IMR-90 (cell line): ENCODE measurements at regions not wholly inside any gene's neighbourhood (a gene's known extent, or its start where the extent isn't known, plus 50 kb on each side); places are given as distances from the start of the nearest gene placed in this dataset.

Experiments used
- ATAC-seq: fragments of 200-7000 bp; cut with Tn5 transposase; 2 replicates; pipeline ENCODE4 v1.9.1; 2020; ENCODE audit warnings: low read depth, mild to moderate bottlenecking, moderate library complexity
- BruUV-seq: library from RNA; stranded (reverse); fragments of 400-500 nt; replicated peaks from 2 replicates; lab custom pipeline; 2021; lab: Mats Ljungman, UMichigan
- CTCF ChIA-PET: fragments of 300-600 bp; formaldehyde crosslinking; extraction: SDS; loops from one replicate; lab custom pipeline; 2021; ENCODE audit warnings: antibody characterized with exemption; lab: Yijun Ruan, JAX
- POLR2A ChIA-PET: fragments of 300-600 bp; sonication (Branson Sonifier 250); formaldehyde crosslinking; loops from one replicate; lab custom pipeline; 2022; ENCODE audit warnings: antibody characterized with exemption; ENCODE audit not compliant: unreplicated experiment; lab: Charles Lee
- DNase-seq: peaks from one replicate; pipeline ENCODE4 v3.0.0; 2013
- H2AFZ ChIP-seq: replicated peaks from 2 replicates; pipeline ENCODE3; 2013; ENCODE audit warnings: low read length, mild to moderate bottlenecking; ENCODE audit not compliant: poor library complexity
- H2AK5ac ChIP-seq: 2 replicates; pipeline ENCODE4 v1.6.1; 2013; ENCODE audit warnings: low read depth, low read length, inconsistent platforms
- H2AK9ac ChIP-seq: replicated peaks from 2 replicates; pipeline ENCODE3; 2013; ENCODE audit warnings: mild to moderate bottlenecking, low read depth, low read length, moderate library complexity; ENCODE audit not compliant: poor library complexity
- H2BK120ac ChIP-seq: 2 replicates; pipeline ENCODE4 v1.6.1; 2013; ENCODE audit warnings: low read depth, low read length, inconsistent platforms
- H2BK15ac ChIP-seq: 3 replicates; pipeline ENCODE4 v1.6.1; 2013; ENCODE audit warnings: low read depth, low read length, inconsistent platforms
- H2BK20ac ChIP-seq: 2 replicates; pipeline ENCODE4 v1.6.1; 2013; ENCODE audit warnings: low read depth, mild to moderate bottlenecking, inconsistent platforms, low read length, moderate library complexity
- H2BK5ac ChIP-seq: 2 replicates; pipeline ENCODE4 v1.6.1; 2013; ENCODE audit warnings: mild to moderate bottlenecking, low read depth, low read length, inconsistent platforms; ENCODE audit not compliant: poor library complexity, severe bottlenecking
- H3K14ac ChIP-seq: replicated peaks from 2 replicates; pipeline ENCODE4 v1.6.1; 2013; ENCODE audit warnings: low read depth, low read length, inconsistent platforms
- H3K18ac ChIP-seq: 2 replicates; pipeline ENCODE4 v1.6.1; 2013; ENCODE audit warnings: low read depth, low read length, control low read depth
- H3K23ac ChIP-seq: 2 replicates; pipeline ENCODE4 v1.6.1; 2013; ENCODE audit warnings: low read depth, low read length, inconsistent platforms
- H3K27ac ChIP-seq: 2 replicates; pipeline ENCODE4 v1.5.1; 2013; ENCODE audit warnings: mild to moderate bottlenecking, control low read depth, low read length; ENCODE audit not compliant: insufficient read depth
- H3K27me3 ChIP-seq: 2 replicates; pipeline ENCODE4 v1.6.1; 2013; ENCODE audit warnings: low read length; ENCODE audit not compliant: control insufficient read depth, insufficient read depth
- H3K36me3 ChIP-seq: 2 replicates; pipeline ENCODE4 v1.6.1; 2013; ENCODE audit warnings: low read length, mixed read lengths; ENCODE audit not compliant: control insufficient read depth, insufficient read depth
- H3K4ac ChIP-seq: 2 replicates; pipeline ENCODE4 v1.6.1; 2013; ENCODE audit warnings: low read depth, low read length, inconsistent platforms
- H3K4me1 ChIP-seq: 2 replicates; pipeline ENCODE4 v1.6.1; 2013; ENCODE audit warnings: low read length, mixed read lengths; ENCODE audit not compliant: control insufficient read depth, insufficient read depth
- H3K4me2 ChIP-seq: 2 replicates; pipeline ENCODE4 v1.6.1; 2013; ENCODE audit warnings: low read depth, mild to moderate bottlenecking, control low read depth, low read length, moderate library complexity
- H3K4me3 ChIP-seq: 2 replicates; pipeline ENCODE4 v1.5.1; 2013; ENCODE audit warnings: low read depth, mild to moderate bottlenecking, control low read depth, low read length, moderate library complexity; ENCODE audit not compliant: insufficient read depth
- H3K56ac ChIP-seq: 2 replicates; pipeline ENCODE4 v1.6.1; 2013; ENCODE audit warnings: low read length, inconsistent platforms; ENCODE audit not compliant: insufficient read depth; ENCODE audit errors: extremely low read depth
- H3K79me1 ChIP-seq, 2 experiments: 2 replicates each; pipeline ENCODE4 v1.6.1; 2013; ENCODE audit warnings: low read length in 2 of 2, inconsistent platforms in 1 of 2, low read depth in 1 of 2
- H3K9ac ChIP-seq: 2 replicates; pipeline ENCODE4 v1.6.1; 2013; ENCODE audit warnings: low read depth, low read length, control low read depth
- H3K9me1 ChIP-seq: 2 replicates; pipeline ENCODE4 v1.6.1; 2013; ENCODE audit warnings: low read length, inconsistent platforms; ENCODE audit not compliant: insufficient read depth
- H3K9me3 ChIP-seq: 2 replicates; pipeline ENCODE4 v1.6.1; 2013; ENCODE audit warnings: low read length; ENCODE audit not compliant: control insufficient read depth, insufficient read depth
- H4K20me1 ChIP-seq: 2 replicates; pipeline ENCODE4 v1.6.1; 2013; ENCODE audit warnings: low read length, inconsistent platforms; ENCODE audit not compliant: insufficient read depth
- H4K5ac ChIP-seq: 2 replicates; pipeline ENCODE4 v1.6.1; 2013; ENCODE audit warnings: mild to moderate bottlenecking, low read depth, low read length, control low read depth
- H4K8ac ChIP-seq, 2 experiments: 2 replicates each; pipeline ENCODE4 v1.6.1; 2013; ENCODE audit warnings: low read depth in 2 of 2, low read length in 2 of 2, control low read depth in 1 of 2, inconsistent platforms in 1 of 2
- H4K91ac ChIP-seq: 2 replicates; pipeline ENCODE4 v1.6.1; 2013; ENCODE audit warnings: low read depth, low read length, inconsistent platforms; ENCODE audit not compliant: insufficient read depth
- BHLHE40 ChIP-seq: fragments of 150-350 bp; IDR thresholded peaks from 2 replicates; pipeline ENCODE4 v1.6.1; 2016; ENCODE audit warnings: mild to moderate bottlenecking, low read depth, low read length
- CEBPB ChIP-seq: IDR thresholded peaks from 2 replicates; pipeline ENCODE4 v1.6.1; 2012; ENCODE audit warnings: low read depth, low read length, improper control_type of control experiment
- CHD1 ChIP-seq: IDR thresholded peaks from 2 replicates; pipeline ENCODE4 v1.6.1; 2012; ENCODE audit warnings: low read depth, low read length, improper control_type of control experiment
- CTCF ChIP-seq: conservative IDR thresholded peaks from 2 replicates; pipeline ENCODE4 v1.5.1; 2012; ENCODE audit warnings: mild to moderate bottlenecking, low read depth, low read length, improper control_type of control experiment
- ELK1 ChIP-seq: fragments of 150-350 bp; IDR thresholded peaks from 2 replicates; pipeline ENCODE4 v1.6.1; 2016; ENCODE audit warnings: low read depth, mild to moderate bottlenecking, low read length, moderate library complexity, borderline replicate concordance
- FOS ChIP-seq: fragments of 150-350 bp; IDR thresholded peaks from 2 replicates; pipeline ENCODE4 v1.6.1; 2016; ENCODE audit warnings: low read depth, low read length
- MAFK ChIP-seq: IDR thresholded peaks from 2 replicates; pipeline ENCODE4 v1.6.1; 2012; ENCODE audit warnings: low read depth, low read length, improper control_type of control experiment
- MAZ ChIP-seq: IDR thresholded peaks from 2 replicates; pipeline ENCODE4 v1.6.1; 2012; ENCODE audit warnings: low read depth, mild to moderate bottlenecking, low read length, improper control_type of control experiment, moderate library complexity, borderline replicate concordance
- MXI1 ChIP-seq: IDR thresholded peaks from 2 replicates; pipeline ENCODE4 v1.6.1; 2012; ENCODE audit warnings: low read depth, mild to moderate bottlenecking, low read length, moderate library complexity, borderline replicate concordance
- NFE2L2 ChIP-seq: fragments of 150-350 bp; IDR thresholded peaks from 2 replicates; pipeline ENCODE4 v1.6.1; 2016; ENCODE audit warnings: low read depth, mild to moderate bottlenecking, low read length
- POLR2A ChIP-seq: IDR thresholded peaks from 2 replicates; pipeline ENCODE4 v1.6.1; 2012; ENCODE audit warnings: mild to moderate bottlenecking, low read depth, low read length
- RAD21 ChIP-seq: IDR thresholded peaks from 2 replicates; pipeline ENCODE4 v1.6.1; 2012; ENCODE audit warnings: low read length, improper control_type of control experiment
- RCOR1 ChIP-seq: IDR thresholded peaks from 2 replicates; pipeline ENCODE4 v1.6.1; 2012; ENCODE audit warnings: mild to moderate bottlenecking, low read length, improper control_type of control experiment; ENCODE audit not compliant: insufficient replicate concordance
- RFX5 ChIP-seq: IDR thresholded peaks from 2 replicates; pipeline ENCODE4 v1.8.0; 2012; ENCODE audit warnings: low read depth, mild to moderate bottlenecking, low read length, moderate library complexity
- SMC3 ChIP-seq: fragments of 150-350 bp; IDR thresholded peaks from 2 replicates; pipeline ENCODE4 v1.6.1; 2016; ENCODE audit warnings: low read depth, mild to moderate bottlenecking, antibody characterized with exemption, low read length, moderate library complexity
- USF2 ChIP-seq: fragments of 150-350 bp; IDR thresholded peaks from 2 replicates; pipeline ENCODE4 v1.6.1; 2017; ENCODE audit warnings: mild to moderate bottlenecking, antibody characterized with exemption, low read length, low read depth
- WGBS, 2 experiments: methylation state at CpG; one replicate each; pipeline versions ENCODE4 v1.1.5 to v1.1.7; 2013; ENCODE audit warnings: missing lambda C conversion rate in 2 of 2; ENCODE audit not compliant: insufficient read length in 1 of 2; ENCODE audit errors: extremely low coverage in 2 of 2; 5-methylcytosine and 5-hydroxymethylcytosine counted together
- dilution Hi-C: fragments of 300-500 bp; cut with HindIII; formaldehyde crosslinking; loops from one replicate; pipeline ENCODE4 v1.14.3; 2018; ENCODE audit warnings: low sequenced_read_pairs; ENCODE audit not compliant: unreplicated experiment
- in situ Hi-C: fragments of 300-500 bp; cut with MboI; formaldehyde crosslinking; loops from 3 replicates; pipeline ENCODE4 v1.14.3; 2019; ENCODE audit warnings: low sequenced_read_pairs, inconsistent platforms, mixed read lengths
- intact Hi-C: fragments of 100-400 bp; cut with micrococcal nuclease; formaldehyde crosslinking; loops from 2 replicates; pipeline ENCODE4 v1.10.0; 2022

- Histone ChIP-seq H3K9me3 (no peaks in the 10 kb centered on the region), H3K4me2 (no peak overlapping the region), H3K4ac (no peak overlapping the region), H4K8ac (no peak overlapping the region), H4K20me1 (no peaks in the 10 kb centered on the region), H2BK15ac (no peak overlapping the region), H3K4me1 (no peaks in the 10 kb centered on the region), H2BK120ac (no peak overlapping the region), H4K91ac (no peak overlapping the region; the same call in 1 of the 2 replicates), H2AK9ac (no peak overlapping the region), H3K27ac (no peak overlapping the region), H2BK20ac (no peak overlapping the region), H3K4me3 (no peak overlapping the region), H3K9ac (no peak overlapping the region), H3K23ac (no peak overlapping the region), H3K14ac (no peak overlapping the region), H2AK5ac (no peak overlapping the region), H3K79me1 (no peaks in the 10 kb centered on the region), H3K56ac (no peak overlapping the region), H2BK5ac (no peak overlapping the region), H3K18ac (no peak overlapping the region), H4K5ac (no peak overlapping the region), H2AFZ (no peak overlapping the region), H3K27me3 (peaks cover 2% of the 10 kb centered on the region), H3K9me1 (no peaks in the 10 kb centered on the region), H3K36me3 (no peaks in the 10 kb centered on the region)
- no TSS peak for BruUV-seq
- no CpG with 5 or more reads among the region's 3 CpGs for WGBS, 2 experiments
- in situ Hi-C loops, result no loop called here
- DNase-seq (no peak), ATAC-seq (no peak)
- dilution Hi-C loops, result no loop called here
- no peak for TF ChIP-seq RFX5
- TF ChIP-seq SMC3, result no peak
- TF ChIP-seq CTCF, result no peak
- TF ChIP-seq POLR2A, result no peak
- TF ChIP-seq RCOR1, result no peak
- no peak for TF ChIP-seq MAFK
- no peak for TF ChIP-seq CHD1
- TF ChIP-seq MAZ, result no peak
- TF ChIP-seq FOS, result no peak
- TF ChIP-seq RAD21, result no peak
- no peak for TF ChIP-seq BHLHE40
- TF ChIP-seq ELK1, result no peak
- TF ChIP-seq CEBPB, result no peak
- no peak for TF ChIP-seq MXI1
- TF ChIP-seq NFE2L2, result no peak
- no peak for TF ChIP-seq USF2
- ChIA-PET CTCF (no interaction called here), POLR2A (no interaction called here)
- intact Hi-C loops, result no loop called here
Measured at GRCh38 chr12:67926063-67926462, 63.2 kb upstream of the IFNG-AS1 start.
